ENCODE measurements at regions not wholly inside any gene's neighbourhood (a gene's known extent, or its start where the extent isn't known, plus 50 kb on each side); places are given as distances from the start of the nearest gene placed in this dataset.
"Not testable (repeated sequence)": the region's sequence is repeated elsewhere in the genome, so short reads cannot be mapped to it uniquely, and the experiment has no call there.

GRCh38 chr15:29550834-29551465, 271.3 kb downstream of the TJP1 start:
- FAIRE-seq = no peak

DNA sequence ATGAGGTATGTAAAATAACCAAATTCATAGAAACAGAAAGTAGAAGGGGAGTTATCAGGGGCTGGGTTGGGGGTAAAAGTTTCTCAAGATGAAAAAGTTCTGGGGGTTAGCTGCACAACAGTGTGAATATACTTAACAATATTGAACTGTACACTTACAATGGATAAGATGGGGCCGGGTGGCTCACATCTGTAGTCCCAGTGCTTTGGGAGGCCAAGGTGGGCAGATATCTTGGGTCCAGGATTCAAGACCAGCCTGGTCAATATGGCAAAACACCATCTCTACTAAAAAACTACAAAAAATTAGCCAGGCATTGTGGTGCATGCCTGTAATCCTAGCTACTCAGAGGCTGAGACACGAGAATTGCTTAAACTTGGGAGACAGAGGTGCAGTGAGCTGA, 274.3 kb downstream of the TJP1 start:
- no peak for FAIRE-seq

DNA sequence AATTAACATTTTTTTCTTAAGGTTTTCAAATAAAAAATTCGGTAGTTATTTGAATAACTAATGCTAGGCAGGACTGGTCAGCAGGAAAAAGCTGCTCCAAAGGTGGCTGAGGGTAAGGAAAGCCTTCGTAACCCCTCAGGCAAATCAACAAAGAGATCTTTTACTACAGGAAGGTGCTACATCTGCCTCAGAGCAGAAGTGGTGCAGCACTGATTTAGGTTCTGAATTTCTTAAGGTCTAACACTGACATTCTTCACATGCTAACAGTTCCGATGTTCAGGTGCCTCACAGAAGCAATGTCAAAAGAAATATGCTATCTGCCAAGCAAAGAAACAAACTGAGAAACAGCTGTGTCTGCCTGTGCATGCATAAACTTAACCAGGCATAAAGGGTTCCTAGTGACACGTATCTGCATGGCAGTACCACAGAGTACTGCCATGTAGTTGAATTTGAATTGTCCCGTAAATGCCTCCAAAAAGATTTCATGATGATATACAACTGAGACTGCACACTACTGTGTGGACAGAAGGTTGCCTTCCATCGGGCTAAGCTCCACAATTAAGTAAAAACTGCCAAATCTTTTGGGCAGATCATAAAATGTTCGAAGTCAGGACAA, 275.0 kb upstream of the NSMCE3 start:
- no peak for FAIRE-seq

DNA sequence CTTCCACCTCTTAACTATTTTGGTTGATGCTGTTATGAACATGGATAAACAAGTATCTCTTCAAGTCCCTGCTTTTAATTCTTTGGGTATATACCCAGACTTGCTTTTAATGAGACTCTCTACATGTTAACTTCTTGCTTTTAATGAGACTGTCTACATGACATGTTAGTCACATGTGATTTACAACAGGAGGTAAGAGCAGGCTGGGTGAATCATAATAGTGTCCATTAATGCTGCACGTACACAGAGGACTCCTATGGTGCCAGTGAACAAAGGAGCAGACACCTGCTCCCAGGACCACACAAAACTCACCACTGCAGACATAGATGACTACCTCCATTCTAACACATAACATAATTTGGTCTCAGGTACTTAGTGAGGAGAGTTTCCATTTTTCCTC, 273.4 kb upstream of the NSMCE3 start:
- no peak for FAIRE-seq

- no peak for FAIRE-seq
Observed at GRCh38 chr15:29541309-29541708, 271.7 kb upstream of the NSMCE3 start.

- FAIRE-seq = no peak
Observed at GRCh38 chr15:29540479-29540878, 270.9 kb upstream of the NSMCE3 start.

- no peak for FAIRE-seq
Observed at GRCh38 chr15:29539736-29540135, 270.1 kb upstream of the NSMCE3 start.

- no peak for FAIRE-seq
Observed at GRCh38 chr15:29538044-29538443, 268.4 kb upstream of the NSMCE3 start.

GRCh38 chr15:29535952-29536351, 266.3 kb upstream of the NSMCE3 start:
- no peak for FAIRE-seq

GRCh38 chr15:29534378-29534777, 264.8 kb upstream of the NSMCE3 start:
- no peak for FAIRE-seq

DNA sequence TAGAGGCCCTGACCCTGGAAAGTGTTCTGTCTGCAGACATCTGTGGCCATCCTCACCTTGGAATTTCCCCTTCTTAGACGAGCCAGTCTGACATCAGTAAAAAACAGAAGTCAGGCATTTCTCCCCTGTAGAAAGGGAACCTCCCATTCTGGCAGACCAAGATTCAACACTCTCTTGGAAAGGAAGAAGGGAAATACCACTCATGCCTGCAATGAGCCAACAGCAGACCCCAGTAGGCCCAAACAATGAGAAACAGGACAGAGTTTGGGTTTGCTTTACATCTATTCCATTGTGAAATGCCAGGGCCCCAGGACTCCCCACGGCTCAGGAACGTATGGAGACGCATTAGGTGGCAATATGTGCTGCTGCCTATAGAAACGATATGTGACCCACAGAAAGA, 264.0 kb upstream of the NSMCE3 start:
- no peak for FAIRE-seq

GRCh38 chr15:29532296-29532695, 262.7 kb upstream of the NSMCE3 start:
- no peak for FAIRE-seq

DNA sequence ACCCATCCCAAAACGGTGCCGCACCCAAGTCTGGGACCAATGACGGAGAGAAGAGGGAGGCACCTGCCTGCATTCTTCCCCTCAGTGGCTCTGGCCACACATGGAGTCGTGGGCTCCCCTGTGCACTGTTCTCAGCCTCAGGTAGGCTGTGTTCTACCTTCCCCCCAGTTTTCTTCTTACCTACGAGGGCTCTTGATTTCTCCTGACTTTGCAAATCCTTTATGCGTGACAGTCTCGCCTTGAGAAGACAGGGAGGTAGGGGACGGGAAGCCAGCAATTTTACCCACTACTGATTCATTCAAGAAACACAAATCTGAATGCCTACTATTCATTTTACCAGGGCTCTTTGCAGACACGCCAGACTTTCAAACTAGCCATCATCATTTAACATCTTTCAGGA, 261.3 kb upstream of the NSMCE3 start:
- no peak for FAIRE-seq

GRCh38 chr15:29529043-29529442, 259.4 kb upstream of the NSMCE3 start:
- FAIRE-seq = no peak

DNA sequence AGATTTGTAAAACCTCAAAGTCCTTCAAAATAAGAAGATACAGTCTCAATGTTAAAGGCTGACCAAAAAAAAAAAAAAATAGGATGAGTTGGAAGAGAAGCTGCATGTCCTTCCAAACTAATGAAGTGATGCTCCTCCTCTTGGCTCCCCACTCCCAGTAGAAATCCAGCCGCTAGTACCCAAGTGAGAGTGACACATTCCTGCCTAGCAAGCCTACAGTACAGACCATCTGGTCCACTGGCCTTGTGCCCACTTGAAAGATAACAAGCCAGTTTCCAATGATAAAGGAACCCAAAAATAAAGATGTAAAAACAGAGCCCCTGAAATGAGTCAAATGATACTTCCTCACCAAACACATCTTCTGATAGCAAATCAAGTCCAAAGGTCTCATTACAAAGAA, 258.7 kb upstream of the NSMCE3 start:
- FAIRE-seq = no peak

DNA sequence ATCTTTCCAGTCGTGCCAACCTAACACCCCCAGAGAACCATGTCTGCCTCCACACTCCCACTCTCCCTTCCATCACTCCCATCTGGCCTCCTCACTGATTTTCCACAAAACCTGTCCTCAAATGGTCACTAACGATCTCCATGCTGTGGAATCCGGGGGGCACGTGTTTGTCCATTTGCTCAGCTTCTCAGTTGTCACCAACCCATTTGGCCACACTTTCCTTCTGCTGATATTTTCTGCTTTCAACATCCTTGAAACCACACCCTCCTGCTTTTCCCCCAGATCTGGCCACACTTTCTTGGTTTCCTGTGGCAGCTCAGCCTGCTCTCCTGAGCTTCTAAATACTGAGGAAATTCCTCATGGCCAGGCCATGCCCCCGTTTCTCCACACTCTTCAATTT, 257.2 kb upstream of the NSMCE3 start:
- FAIRE-seq = no peak

- no peak for FAIRE-seq
Observed at GRCh38 chr15:29522373-29523276, 253.0 kb upstream of the NSMCE3 start.

- no peak for FAIRE-seq
Observed at GRCh38 chr15:29518442-29518841, 248.8 kb upstream of the NSMCE3 start.

DNA sequence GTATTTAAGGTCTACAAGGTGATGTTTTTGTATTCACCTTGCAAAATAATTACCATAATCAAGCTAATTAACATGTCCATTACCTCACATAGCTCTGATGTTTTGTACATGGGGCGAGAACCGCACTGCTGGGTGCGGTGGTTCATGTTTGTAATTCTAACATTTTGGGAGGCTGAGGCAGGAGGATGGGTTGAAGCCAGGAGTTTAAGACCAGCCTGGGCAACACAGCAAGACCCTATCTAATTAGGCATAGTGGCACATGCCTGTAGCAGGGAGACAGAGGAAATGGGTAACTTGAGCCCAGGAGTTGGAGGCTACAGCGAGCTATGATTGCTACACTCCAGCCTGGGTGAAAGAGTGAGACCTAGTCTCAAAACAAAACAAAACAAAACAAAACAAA, 248.2 kb upstream of the NSMCE3 start:
- FAIRE-seq = no peak

- FAIRE-seq = no peak
Observed at GRCh38 chr15:29516929-29517328, 247.3 kb upstream of the NSMCE3 start.

GRCh38 chr15:29514926-29515325, 245.3 kb upstream of the NSMCE3 start:
- FAIRE-seq = no peak

- no peak for FAIRE-seq
Observed at GRCh38 chr15:29511663-29512062, 242.0 kb upstream of the NSMCE3 start.

GRCh38 chr15:29505535-29505934, 235.9 kb upstream of the NSMCE3 start:
- not testable (repeated sequence) for FAIRE-seq
